Fibroblast of upper back skin (primary cell): ENCODE measurements at regions not wholly inside any gene's neighbourhood (a gene's known extent, or its start where the extent isn't known, plus 50 kb on each side); places are given as distances from the start of the nearest gene placed in this dataset.
A peak's percentile ranks its signal among the peaks of the same experiment; 100 is the strongest.
"Not testable (repeated sequence)": the region's sequence is repeated elsewhere in the genome, so short reads cannot be mapped to it uniquely, and the experiment has no call there.

Experiments
- DNase-seq: peaks from one replicate; pipeline ENCODE4 v3.0.0-alpha.2; 2013

DNA sequence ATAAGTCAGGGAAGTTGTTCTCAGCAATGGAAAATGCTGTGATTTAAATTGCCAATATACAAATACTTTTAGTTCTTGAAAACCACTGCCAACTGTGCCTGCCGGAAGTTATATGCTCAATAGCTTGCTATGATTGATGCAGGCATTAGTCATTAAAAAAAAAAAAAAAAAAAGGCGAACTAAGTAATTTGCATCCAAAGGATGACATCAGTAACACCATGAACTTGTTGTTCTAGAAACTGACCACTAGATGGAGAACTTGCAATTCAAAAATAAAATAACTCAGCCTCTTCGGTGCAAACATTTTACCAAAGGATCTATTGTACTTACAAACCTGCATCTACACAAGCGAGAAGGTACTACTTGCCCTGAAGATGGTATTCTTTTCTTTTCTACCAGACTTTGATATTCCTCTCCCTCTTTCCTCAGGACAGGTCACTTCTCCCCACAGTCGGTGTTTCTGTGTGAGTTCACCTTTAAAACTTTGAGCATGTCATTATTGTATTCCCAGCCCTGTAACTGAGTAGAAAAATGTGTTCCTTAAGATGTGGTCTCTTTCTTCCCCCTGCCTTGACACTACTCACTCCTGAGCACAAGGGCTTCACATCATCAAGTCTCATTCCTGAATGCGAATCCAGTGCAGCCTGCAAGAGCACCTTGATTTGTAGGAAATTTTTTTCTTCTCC lies 115.0 kb upstream of the VEPH1 start:
- DNase-seq = peak; percentile 82

DNA sequence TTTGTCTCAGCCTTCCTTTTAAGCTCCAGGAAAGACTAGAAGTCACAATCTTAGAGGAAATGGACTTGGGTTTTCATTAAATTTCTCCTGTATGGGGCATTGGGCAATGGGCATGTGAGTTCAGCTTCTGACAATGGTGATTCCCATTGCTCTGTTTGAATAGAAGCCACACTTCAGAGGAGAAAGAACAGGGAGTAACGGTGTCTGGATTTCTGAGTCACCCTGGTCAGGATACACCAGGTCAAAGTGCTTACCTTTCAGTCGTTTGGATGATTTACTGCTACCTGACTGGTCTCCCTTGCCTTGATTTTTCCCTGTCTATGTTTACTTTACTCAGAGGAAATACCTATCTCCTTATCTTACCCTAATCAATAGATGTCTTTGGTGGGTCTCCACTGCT lies 111.7 kb upstream of the VEPH1 start:
- DNase-seq = no peak

DNA sequence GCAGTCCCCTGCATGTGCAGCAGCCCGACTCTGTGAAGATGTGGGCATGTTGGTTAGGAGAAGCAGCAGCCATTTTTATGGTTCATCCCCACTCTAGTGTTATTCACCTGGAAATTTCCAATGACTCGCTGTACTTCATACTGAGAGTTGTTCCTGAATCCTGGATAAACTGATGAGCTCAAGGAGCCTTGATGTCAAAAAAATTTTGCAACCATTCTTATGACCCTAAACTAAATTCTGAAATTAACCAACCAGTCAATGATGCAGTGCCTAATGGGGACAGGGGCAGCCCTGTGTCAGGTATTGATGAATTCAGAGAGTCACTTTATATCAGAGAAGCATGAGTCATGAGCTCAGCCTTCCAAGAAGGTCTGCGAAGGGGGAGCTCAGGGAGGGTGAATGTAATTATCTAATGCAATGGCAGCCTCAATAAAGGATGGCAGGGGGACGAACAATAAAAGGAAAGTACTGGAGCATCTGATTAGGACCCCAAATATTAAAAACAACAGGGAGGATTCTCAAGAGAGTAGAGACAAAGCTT lies 108.4 kb upstream of the VEPH1 start:
- DNase-seq = no peak

DNA sequence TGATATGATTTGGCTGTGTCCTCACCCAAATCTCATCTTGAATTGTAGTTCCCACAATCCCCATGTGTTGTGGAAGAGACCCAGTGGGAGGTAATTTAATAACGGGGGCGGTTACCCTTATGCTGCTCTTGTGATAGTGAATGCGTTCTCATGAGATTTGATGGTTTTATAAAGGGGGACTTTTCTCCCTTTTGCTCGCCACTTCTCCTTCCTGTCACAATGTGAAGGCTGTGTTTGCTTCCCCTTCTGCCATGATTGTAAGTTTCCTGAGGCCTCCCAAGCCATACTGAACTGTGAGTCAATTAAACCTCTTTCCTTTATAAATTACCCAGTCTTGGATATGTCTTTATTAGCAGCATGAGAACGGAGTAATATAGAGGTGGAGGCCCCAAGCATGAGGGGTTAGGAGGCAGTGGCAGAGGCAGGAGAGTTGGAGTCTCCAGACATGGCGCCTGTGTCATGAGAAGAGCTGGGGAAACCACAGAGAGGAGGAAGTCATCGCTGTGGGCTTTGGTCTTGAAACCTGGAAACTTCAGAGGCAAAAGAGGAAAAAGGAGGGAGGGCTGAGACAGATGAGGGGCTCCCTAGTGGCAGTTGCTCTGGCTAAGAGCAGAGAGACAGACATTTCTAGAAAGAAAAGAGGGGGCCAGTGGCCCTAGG lies 107.8 kb upstream of the VEPH1 start:
- DNase-seq = no peak

- no peak for DNase-seq
Measured at GRCh38 chr3:157607826-157608405, 104.7 kb upstream of the VEPH1 start.

- DNase-seq = no peak
Measured at GRCh38 chr3:157606852-157607197, 103.6 kb upstream of the VEPH1 start.

- peak; percentile 79 for DNase-seq
Measured at GRCh38 chr3:157606011-157606851, 103.0 kb upstream of the VEPH1 start.

GRCh38 chr3:157605356-157605755 lies 102.1 kb upstream of the VEPH1 start:
- no peak for DNase-seq

- DNase-seq = no peak
Measured at GRCh38 chr3:157602424-157602823, 99.2 kb upstream of the VEPH1 start.

- no peak for DNase-seq
Measured at GRCh38 chr3:157595259-157595658, 92.0 kb upstream of the VEPH1 start.

- no peak for DNase-seq
Measured at GRCh38 chr3:157594413-157594812, 91.2 kb upstream of the VEPH1 start.

GRCh38 chr3:157592769-157593168 lies 89.6 kb upstream of the VEPH1 start:
- no peak for DNase-seq

- no peak for DNase-seq
Measured at GRCh38 chr3:157590273-157590672, 87.1 kb upstream of the VEPH1 start.

DNA sequence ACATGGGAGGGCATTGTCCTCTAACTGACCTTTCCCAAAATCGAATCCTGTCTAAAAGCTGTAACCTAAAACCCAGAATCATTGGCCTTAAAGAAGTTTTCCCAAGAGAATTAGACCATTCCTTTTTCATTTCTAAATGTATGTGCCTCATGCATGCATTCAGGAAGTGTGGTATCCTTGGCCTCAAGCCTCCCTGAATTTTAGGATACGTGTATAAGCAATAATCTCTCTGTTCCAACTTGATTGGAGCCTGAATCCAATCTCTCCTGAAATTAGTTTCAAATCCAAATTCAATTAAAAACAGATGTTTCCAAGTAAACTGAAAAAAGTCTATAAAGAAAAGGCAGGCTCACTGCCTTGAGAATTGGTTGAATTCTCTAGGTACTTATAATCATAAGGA lies 86.0 kb upstream of the VEPH1 start:
- DNase-seq = peak; percentile 45

DNA sequence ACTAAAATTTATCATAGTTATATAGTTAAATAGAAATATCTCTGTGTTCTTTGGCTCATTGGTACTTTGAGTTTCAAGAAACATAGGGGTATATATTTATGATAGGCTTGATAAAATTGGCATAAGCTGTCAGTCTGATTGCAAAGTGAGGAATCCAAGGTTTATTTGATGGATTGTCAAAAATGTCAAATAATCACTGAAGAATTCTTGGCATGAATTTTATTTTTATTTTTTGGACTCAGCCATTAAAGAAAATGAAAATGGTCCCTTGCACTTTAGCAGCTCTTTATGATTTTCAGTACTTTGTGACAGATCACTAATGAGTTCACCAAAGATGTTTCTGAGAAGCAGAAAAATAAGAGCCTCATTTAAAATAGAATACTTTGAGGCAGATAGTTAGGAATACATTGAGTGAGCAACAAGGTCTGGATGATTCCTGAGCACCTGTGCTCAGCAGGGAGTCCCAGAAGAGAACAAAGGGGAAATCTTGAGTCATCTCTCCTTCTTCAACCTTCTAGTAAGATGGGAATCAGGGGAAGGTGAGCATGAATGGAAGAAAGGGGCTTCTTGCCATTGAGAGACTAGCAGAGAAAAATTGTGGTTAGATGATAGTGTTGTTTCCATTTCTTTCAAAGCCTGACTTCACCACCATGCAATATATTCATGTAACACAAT lies 85.3 kb upstream of the VEPH1 start:
- DNase-seq = no peak

GRCh38 chr3:157586293-157586692 lies 83.1 kb upstream of the VEPH1 start:
- no peak for DNase-seq

DNA sequence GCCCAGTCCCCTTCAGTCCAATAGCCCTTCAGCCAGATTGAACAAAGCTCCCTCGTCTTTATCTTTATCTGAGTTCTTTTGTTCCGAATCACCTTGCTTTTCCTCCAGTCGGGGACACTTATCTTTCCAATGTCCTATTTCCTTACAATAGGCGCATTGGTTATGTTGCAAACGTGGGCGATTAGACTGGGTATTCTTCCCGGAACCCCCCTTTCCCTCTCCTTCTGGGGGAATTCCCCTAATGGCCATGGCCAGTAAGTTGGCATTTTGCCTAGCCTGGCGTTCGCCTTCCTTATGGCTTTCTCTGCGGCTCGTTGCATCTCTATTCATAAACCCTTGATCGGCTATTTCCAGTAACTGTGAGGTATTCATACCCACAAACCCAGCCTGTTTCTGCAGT lies 82.2 kb upstream of the VEPH1 start:
- DNase-seq = no peak

- DNase-seq = no peak
Measured at GRCh38 chr3:157582637-157582973, 79.4 kb upstream of the VEPH1 start.

DNA sequence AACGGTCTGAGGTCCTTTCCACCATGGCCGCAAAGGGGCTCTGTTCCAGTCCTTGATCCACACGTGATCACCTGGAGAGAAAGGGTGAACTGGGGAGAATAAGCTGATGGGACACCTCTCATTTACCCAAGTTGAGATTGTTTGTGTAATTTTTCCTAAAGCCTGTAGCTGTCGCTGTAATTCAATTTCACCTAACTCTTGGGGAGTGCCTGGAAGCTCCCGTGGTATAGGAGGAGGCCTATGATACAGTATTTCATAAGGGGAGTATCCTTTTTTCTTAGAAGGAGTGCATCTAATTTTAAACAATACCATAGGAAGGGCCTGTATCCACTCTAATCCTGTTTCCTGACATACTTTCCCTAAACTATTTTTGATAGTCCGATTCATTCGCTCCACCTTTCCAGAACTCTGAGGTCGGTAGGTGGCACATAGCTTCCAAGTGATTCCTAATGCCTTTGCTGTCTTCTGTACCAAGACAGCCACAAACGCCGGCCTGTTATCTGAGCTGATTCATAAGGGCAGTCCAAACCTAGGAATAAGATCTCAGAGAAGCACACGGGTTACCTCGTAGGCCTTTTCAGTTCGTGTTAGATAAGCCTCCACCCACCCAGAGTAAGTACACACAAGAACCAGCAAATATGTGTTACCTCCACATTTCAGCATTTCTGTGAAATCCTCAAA lies 78.9 kb upstream of the VEPH1 start:
- DNase-seq = not testable (repeated sequence)

DNA sequence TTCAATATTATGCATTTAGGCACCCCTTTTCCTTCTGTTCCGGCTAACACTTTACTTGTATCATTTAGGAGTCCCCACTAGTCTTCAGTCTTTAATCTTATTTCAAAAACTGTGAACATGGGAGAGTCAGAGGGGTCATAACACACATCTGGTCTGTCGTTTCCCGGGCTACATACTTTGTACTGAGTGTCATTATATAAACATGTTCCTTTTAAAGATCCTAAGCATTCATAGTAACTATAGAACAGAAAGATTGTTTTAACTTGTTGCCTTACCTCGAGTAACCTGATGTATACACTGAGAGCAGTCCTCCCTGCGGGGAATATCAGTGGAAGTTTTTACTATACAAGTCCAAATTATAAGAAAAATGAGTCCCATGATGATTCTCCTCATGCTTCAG lies 78.2 kb upstream of the VEPH1 start:
- peak; percentile 43 for DNase-seq

GRCh38 chr3:157578181-157578580 lies 75.0 kb upstream of the VEPH1 start:
- DNase-seq = no peak

GRCh38 chr3:157574531-157574930 lies 71.3 kb upstream of the VEPH1 start:
- DNase-seq = no peak
